ENCODE measurements at regions not wholly inside any gene's neighbourhood (a gene's known extent, or its start where the extent isn't known, plus 50 kb on each side); places are given as distances from the start of the nearest gene placed in this dataset.
A peak's percentile ranks its signal among the peaks of the same experiment; 100 is the strongest.

GRCh38 chr12:21992823-21993222 lies 51.6 kb upstream of the ABCC9 start (continued):
- TF ChIP-seq REST (IDR thresholded peaks at IDR 0.05; ENCODE audit: borderline replicate concordance) (no peak), REST (CRISPR knock-in tag; IDR thresholded peaks at IDR 0.05; ENCODE audit: low read depth) (no peak), RERE (CRISPR knock-in tag; IDR thresholded peaks at IDR 0.05; ENCODE audit: borderline replicate concordance) (no peak), CC2D1A (IDR thresholded peaks at IDR 0.05) (peak; percentile 37; the same call in 1 of the 2 replicates), SMARCE1 (IDR thresholded peaks at IDR 0.05) (no peak; the same call in 1 of the 2 replicates), TEAD4 (IDR thresholded peaks at IDR 0.05; ENCODE audit: low read length) (peak; percentile 65; the same call in 1 of the 2 replicates), TEAD4 (CRISPR knock-in tag; IDR thresholded peaks at IDR 0.05; ENCODE audit: borderline replicate concordance) (no peak), ZNF75A (CRISPR knock-in tag; IDR thresholded peaks at IDR 0.05) (no peak), TFAP4 (CRISPR knock-in tag; IDR thresholded peaks at IDR 0.05; ENCODE audit: borderline replicate concordance) (peak; percentile 65; the same call in 1 of the 2 replicates), POLR2AphosphoS5 (IDR thresholded peaks at IDR 0.05; ENCODE audit: control insufficient read depth, insufficient read depth, low read depth, low read length) (0 out of 2 replicates have a peak, but pooled peaks have one; percentile 26), ZBTB17 (CRISPR knock-in tag; IDR thresholded peaks at IDR 0.05) (no peak), RBM14 (IDR thresholded peaks at IDR 0.05; ENCODE audit: borderline replicate concordance, insufficient read depth, low read depth, low read length) (no peak), ZNF324 (CRISPR knock-in tag; IDR thresholded peaks at IDR 0.05) (no peak), FIP1L1 (IDR thresholded peaks at IDR 0.05; ENCODE audit: low read depth, low read length, poor library complexity, severe bottlenecking) (no peak), STAT5A (IDR thresholded peaks at IDR 0.05; ENCODE audit: borderline replicate concordance, low read length) (peak; percentile 84)

All from K562 (cell line).